MM.1S (cell line): ENCODE measurements at regions not wholly inside any gene's neighbourhood (a gene's known extent, or its start where the extent isn't known, plus 50 kb on each side); places are given as distances from the start of the nearest gene placed in this dataset.
"Not testable (repeated sequence)": the region's sequence is repeated elsewhere in the genome, so short reads cannot be mapped to it uniquely, and the experiment has no call there.

ENCODE experiments used
- DNase-seq: peaks from one replicate; pipeline ENCODE4 v3.0.0-alpha.2; 2015
- H2AFZ ChIP-seq: fragments of 300-600 bp; sonication (generic); 2 replicates; pipeline ENCODE4 v1.6.0; 2016; ENCODE audit warnings: antibody characterized with exemption, low read length
- H3F3A ChIP-seq: fragments of 300-600 bp; sonication (generic); 2 replicates; pipeline ENCODE4 v1.6.1; 2016; ENCODE audit warnings: mild to moderate bottlenecking, antibody characterized with exemption, low read length, moderate library complexity, mixed read lengths; ENCODE audit not compliant: insufficient read depth
- H3K27ac ChIP-seq: fragments of 300-600 bp; sonication (generic); 2 replicates; pipeline ENCODE4 v1.5.1; 2016; ENCODE audit warnings: mild to moderate bottlenecking, low read length
- H3K27me3 ChIP-seq: fragments of 300-600 bp; sonication (generic); replicated peaks from 2 replicates; pipeline ENCODE4 v1.6.0; 2016; ENCODE audit warnings: low read length; ENCODE audit not compliant: insufficient read depth
- H3K36me3 ChIP-seq: fragments of 300-600 bp; sonication (generic); replicated peaks from 2 replicates; pipeline ENCODE4 v1.6.1; 2016; ENCODE audit warnings: mild to moderate bottlenecking, low read length, mixed read lengths; ENCODE audit not compliant: insufficient read depth
- H3K4me1 ChIP-seq: fragments of 300-600 bp; sonication (generic); 2 replicates; pipeline ENCODE4 v1.6.1; 2016; ENCODE audit warnings: low read length, mixed read lengths
- H3K4me2 ChIP-seq: fragments of 300-600 bp; sonication (generic); 2 replicates; pipeline ENCODE4 v1.6.0; 2016; ENCODE audit warnings: low read depth, low read length
- H3K4me3 ChIP-seq: fragments of 300-600 bp; sonication (generic); 2 replicates; pipeline ENCODE4 v1.5.1; 2016; ENCODE audit warnings: low read length, mixed read lengths
- H3K79me2 ChIP-seq: fragments of 300-600 bp; sonication (generic); 2 replicates; pipeline ENCODE4 v1.6.1; 2016; ENCODE audit warnings: mixed run types, low read length, mixed read lengths
- H3K9ac ChIP-seq: fragments of 300-600 bp; sonication (generic); 2 replicates; pipeline ENCODE4 v1.6.1; 2016; ENCODE audit warnings: low read length, mixed read lengths
- H3K9me2 ChIP-seq: fragments of 300-600 bp; sonication (generic); replicated peaks from 2 replicates; pipeline ENCODE4 v1.6.1; 2016; ENCODE audit warnings: mild to moderate bottlenecking, low read length, mixed read lengths; ENCODE audit not compliant: insufficient read depth
- H3K9me3 ChIP-seq: fragments of 300-600 bp; sonication (generic); replicated peaks from 2 replicates; pipeline ENCODE4 v1.6.1; 2016; ENCODE audit warnings: mild to moderate bottlenecking, low read length, mixed read lengths; ENCODE audit not compliant: insufficient read depth
- H4K20me1 ChIP-seq: fragments of 300-600 bp; sonication (generic); 2 replicates; pipeline ENCODE4 v1.6.1; 2016; ENCODE audit warnings: mild to moderate bottlenecking, low read length, moderate library complexity, mixed read lengths; ENCODE audit not compliant: insufficient read depth
- CTCF ChIP-seq: fragments of 300-600 bp; sonication (generic); IDR thresholded peaks from 2 replicates; pipeline ENCODE4 v1.5.1; 2016; ENCODE audit warnings: antibody characterized with exemption, low read length, mixed read lengths
- EZH2 ChIP-seq: fragments of 300-600 bp; sonication (generic); optimal IDR thresholded peaks from 2 replicates; pipeline ENCODE3; 2017; ENCODE audit warnings: low read depth, mild to moderate bottlenecking, antibody characterized with exemption, low read length, mixed read lengths
- EZH2phosphoT487 ChIP-seq: fragments of 300-600 bp; sonication (generic); IDR thresholded peaks from 2 replicates; pipeline ENCODE4 v1.6.1; 2018; ENCODE audit warnings: antibody characterized with exemption, low read length

- no peak overlapping the region for H3K4me3 ChIP-seq
- H3K36me3 ChIP-seq: no peaks in the 10 kb centered on the region
- no peak for TF ChIP-seq CTCF
- TF ChIP-seq EZH2: no peak
- TF ChIP-seq EZH2phosphoT487: no peak
- H3K4me1 ChIP-seq: no peaks in the 10 kb centered on the region
- H3K9ac ChIP-seq: no peak overlapping the region
- H4K20me1 ChIP-seq: no peaks in the 10 kb centered on the region
- no peaks in the 10 kb centered on the region for H3K9me2 ChIP-seq
- H3K9me3 ChIP-seq: no peaks in the 10 kb centered on the region
- H3K27me3 ChIP-seq: no peaks in the 10 kb centered on the region
- H3F3A ChIP-seq: no peaks in the 10 kb centered on the region
- H2AFZ ChIP-seq: no peak overlapping the region
- no peak for DNase-seq
- no peak overlapping the region for H3K4me2 ChIP-seq
- no peak overlapping the region for H3K27ac ChIP-seq
- no peaks in the 10 kb centered on the region for H3K79me2 ChIP-seq
Measured at GRCh38 chr6:15741405-15741804, 78.6 kb upstream of the DTNBP1 start.

GRCh38 chr6:15739867-15740266 lies 77.0 kb upstream of the DTNBP1 start:
- H3K36me3 ChIP-seq: no peaks in the 10 kb centered on the region
- peaks cover 6% of the 10 kb centered on the region; the same call in 1 of the 2 replicates for H3K4me1 ChIP-seq
- no peak overlapping the region for H3K9ac ChIP-seq
- no peaks in the 10 kb centered on the region for H3K79me2 ChIP-seq
- TF ChIP-seq EZH2phosphoT487 (no peak), CTCF (no peak), EZH2 (no peak)
- no peaks in the 10 kb centered on the region for H4K20me1 ChIP-seq
- H3K9me3 ChIP-seq: no peaks in the 10 kb centered on the region
- no peak overlapping the region for H3K4me2 ChIP-seq
- no peak overlapping the region for H3K4me3 ChIP-seq
- H3K9me2 ChIP-seq: no peaks in the 10 kb centered on the region
- H3F3A ChIP-seq: no peaks in the 10 kb centered on the region
- H3K27ac ChIP-seq: no peak overlapping the region
- no peaks in the 10 kb centered on the region for H3K27me3 ChIP-seq
- DNase-seq: no peak
- no peak overlapping the region for H2AFZ ChIP-seq

- H3K9me3 ChIP-seq: no peaks in the 10 kb centered on the region
- no peaks in the 10 kb centered on the region for H3F3A ChIP-seq
- no peak overlapping the region for H2AFZ ChIP-seq
- no peaks in the 10 kb centered on the region for H3K27me3 ChIP-seq
- H3K27ac ChIP-seq: no peak overlapping the region
- H3K36me3 ChIP-seq: no peaks in the 10 kb centered on the region
- no peaks in the 10 kb centered on the region for H3K9me2 ChIP-seq
- H3K9ac ChIP-seq: no peak overlapping the region
- TF ChIP-seq EZH2phosphoT487: no peak
- no peak for TF ChIP-seq EZH2
- no peaks in the 10 kb centered on the region for H4K20me1 ChIP-seq
- H3K4me2 ChIP-seq: no peak overlapping the region
- no peak for DNase-seq
- no peak overlapping the region for H3K4me3 ChIP-seq
- H3K79me2 ChIP-seq: no peaks in the 10 kb centered on the region
- H3K4me1 ChIP-seq: peaks cover 6% of the 10 kb centered on the region; the same call in 1 of the 2 replicates
Measured at GRCh38 chr6:15739353-15739752, 76.5 kb upstream of the DTNBP1 start.

- H3K9ac ChIP-seq, H3K4me2 ChIP-seq, H3K4me1 ChIP-seq, H3K79me2 ChIP-seq, DNase-seq, H3K36me3 ChIP-seq, H3K4me3 ChIP-seq, H2AFZ ChIP-seq, H3F3A ChIP-seq, H3K9me3 ChIP-seq, H3K27ac ChIP-seq, H3K27me3 ChIP-seq, H3K9me2 ChIP-seq, H4K20me1 ChIP-seq: not testable (repeated sequence)
Measured at GRCh38 chr6:15738195-15738594, 75.4 kb upstream of the DTNBP1 start.
